ENCODE measurements at regions not wholly inside any gene's neighbourhood (a gene's known extent, or its start where the extent isn't known, plus 50 kb on each side); places are given as distances from the start of the nearest gene placed in this dataset.

DNA sequence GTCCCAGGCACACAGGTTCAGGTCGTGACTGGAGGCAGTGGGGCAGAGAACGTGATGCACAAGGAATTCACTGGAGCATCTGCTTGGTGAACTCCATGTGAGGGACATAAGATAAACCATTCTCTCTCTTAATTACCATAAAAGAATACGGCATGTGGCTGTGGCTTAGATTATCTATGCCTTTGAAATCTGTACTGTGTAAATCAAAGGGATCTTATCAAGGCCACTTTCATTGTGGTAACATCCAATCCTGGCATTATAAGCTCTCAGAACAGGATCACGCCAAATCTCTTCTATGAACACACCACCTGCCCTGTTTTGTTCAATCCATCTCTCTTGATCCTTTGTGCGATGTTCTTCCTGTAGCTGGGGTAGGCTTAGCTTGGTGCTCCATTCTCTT lies 192.3 kb downstream of the SPATA18 start:
- TF ChIP-seq, protein P1, sequence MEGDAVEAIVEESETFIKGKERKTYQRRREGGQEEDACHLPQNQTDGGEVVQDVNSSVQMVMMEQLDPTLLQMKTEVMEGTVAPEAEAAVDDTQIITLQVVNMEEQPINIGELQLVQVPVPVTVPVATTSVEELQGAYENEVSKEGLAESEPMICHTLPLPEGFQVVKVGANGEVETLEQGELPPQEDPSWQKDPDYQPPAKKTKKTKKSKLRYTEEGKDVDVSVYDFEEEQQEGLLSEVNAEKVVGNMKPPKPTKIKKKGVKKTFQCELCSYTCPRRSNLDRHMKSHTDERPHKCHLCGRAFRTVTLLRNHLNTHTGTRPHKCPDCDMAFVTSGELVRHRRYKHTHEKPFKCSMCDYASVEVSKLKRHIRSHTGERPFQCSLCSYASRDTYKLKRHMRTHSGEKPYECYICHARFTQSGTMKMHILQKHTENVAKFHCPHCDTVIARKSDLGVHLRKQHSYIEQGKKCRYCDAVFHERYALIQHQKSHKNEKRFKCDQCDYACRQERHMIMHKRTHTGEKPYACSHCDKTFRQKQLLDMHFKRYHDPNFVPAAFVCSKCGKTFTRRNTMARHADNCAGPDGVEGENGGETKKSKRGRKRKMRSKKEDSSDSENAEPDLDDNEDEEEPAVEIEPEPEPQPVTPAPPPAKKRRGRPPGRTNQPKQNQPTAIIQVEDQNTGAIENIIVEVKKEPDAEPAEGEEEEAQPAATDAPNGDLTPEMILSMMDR (IDR thresholded peaks at IDR 0.05), result no peak
- 96 to 99% methylated on average over 5 of the region's 5 CpGs for WGBS, 2 donors
- intact Hi-C loops (cut with DNase I), result loop anchor here in 3 of 10 donors (10.0 kb wide), 2 partner anchors 111 to 121 kb away; no protein-coding TSS in a partner anchor
- Histone ChIP-seq H3K36me3 (no peaks in the 10 kb centered on the region), H3K4me3 (no peak overlapping the region), H3K4me1 (peaks cover 0 to 35% (median 11%) of the 10 kb centered on the region in 9 donors), H3K27me3 (peaks cover 0 to 8% (median 0%) of the 10 kb centered on the region in 7 donors), H3K27ac (no peak overlapping the region), H3K9me3 (no peaks in the 10 kb centered on the region)
- DNase-seq (no peak), ATAC-seq (no peak)

DNA sequence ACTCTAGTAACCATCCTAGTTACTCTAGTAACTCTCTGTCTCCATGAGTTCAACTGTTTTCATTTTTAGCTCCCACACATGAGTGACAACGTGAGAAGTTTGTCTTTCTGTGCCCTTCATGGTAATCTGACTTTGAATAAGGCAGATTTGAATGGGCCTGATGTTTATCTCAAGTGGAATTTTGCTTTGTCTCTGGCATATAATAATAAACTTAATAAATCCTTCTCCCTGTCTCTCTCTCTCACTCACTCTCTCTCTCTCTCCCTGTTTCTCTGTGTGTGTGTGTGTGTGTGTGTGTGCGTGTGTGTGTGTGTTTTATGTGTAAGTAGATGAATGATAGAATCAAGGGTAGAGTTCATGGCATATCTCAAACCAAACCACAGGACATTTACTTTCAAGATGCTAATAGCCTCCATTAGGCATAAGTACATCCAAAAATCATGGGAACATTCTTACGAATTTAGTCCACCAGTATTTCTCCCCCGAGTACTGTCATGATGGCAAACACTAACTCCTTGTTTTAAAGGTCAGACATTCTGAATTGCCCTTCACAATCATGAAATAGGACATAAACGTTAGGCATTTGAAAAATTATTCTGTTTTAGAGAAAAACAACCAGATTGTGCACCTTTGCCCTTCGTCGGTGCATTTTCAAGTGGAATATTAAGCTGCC lies 193.1 kb downstream of the SPATA18 start:
- Histone ChIP-seq H3K27ac (no peak overlapping the region), H3K4me1 (peaks cover 0 to 41% (median 11%) of the 10 kb centered on the region in 9 donors), H3K27me3 (peaks cover 0 to 8% (median 0%) of the 10 kb centered on the region in 7 donors), H3K36me3 (no peaks in the 10 kb centered on the region), H3K4me3 (no peak overlapping the region), H3K9me3 (no peaks in the 10 kb centered on the region)
- intact Hi-C loops (cut with DNase I), result loop anchor here in 3 of 10 donors (10.0 kb wide), 2 partner anchors 111 to 121 kb away; no protein-coding TSS in a partner anchor
- no peak for DNase-seq
- peak in 3 of 8 donors; percentile 5 to 35 (median 22) for ATAC-seq
- TF ChIP-seq, protein P1 (IDR thresholded peaks at IDR 0.05), result no peak
- 55 to 63% methylated on average over 7 of the region's 7 CpGs for WGBS, 2 donors

DNA sequence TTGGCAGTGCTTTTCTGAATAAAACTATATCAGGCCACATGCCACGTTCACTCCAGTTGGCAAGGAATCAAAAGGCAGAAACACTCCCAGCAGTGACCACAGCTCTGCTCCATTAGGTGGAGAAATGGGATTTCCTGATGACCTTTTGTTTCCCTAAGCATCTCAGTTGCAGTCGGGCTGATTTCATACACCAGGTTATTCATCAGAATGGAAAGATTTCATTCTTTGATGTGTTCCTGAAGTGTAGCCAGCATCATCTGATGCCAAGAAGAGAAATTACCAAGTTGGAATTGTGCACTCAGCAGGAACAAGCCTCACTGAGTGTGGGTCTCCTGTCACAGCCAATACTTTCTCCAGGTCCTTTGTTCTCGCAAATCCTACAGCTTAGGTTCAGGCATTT lies 193.7 kb downstream of the SPATA18 start:
- ATAC-seq, result peak in 7 of 8 donors; percentile 51 to 75 (median 60)
- 39 to 45% methylated on average over 3 of the region's 3 CpGs for WGBS, 2 donors
- Histone ChIP-seq H3K4me3 (no peak overlapping the region), H3K27ac (no peak overlapping the region), H3K9me3 (no peaks in the 10 kb centered on the region), H3K27me3 (peaks cover 0 to 8% (median 0%) of the 10 kb centered on the region in 7 donors), H3K36me3 (no peaks in the 10 kb centered on the region), H3K4me1 (peaks cover 0 to 46% (median 14%) of the 10 kb centered on the region in 9 donors)
- intact Hi-C loops (cut with DNase I), result loop anchor here in 3 of 10 donors (10.0 kb wide), 2 partner anchors 110 to 120 kb away; no protein-coding TSS in a partner anchor
- DNase-seq, result no peak
- TF ChIP-seq, protein P1 (IDR thresholded peaks at IDR 0.05), result no peak

DNA sequence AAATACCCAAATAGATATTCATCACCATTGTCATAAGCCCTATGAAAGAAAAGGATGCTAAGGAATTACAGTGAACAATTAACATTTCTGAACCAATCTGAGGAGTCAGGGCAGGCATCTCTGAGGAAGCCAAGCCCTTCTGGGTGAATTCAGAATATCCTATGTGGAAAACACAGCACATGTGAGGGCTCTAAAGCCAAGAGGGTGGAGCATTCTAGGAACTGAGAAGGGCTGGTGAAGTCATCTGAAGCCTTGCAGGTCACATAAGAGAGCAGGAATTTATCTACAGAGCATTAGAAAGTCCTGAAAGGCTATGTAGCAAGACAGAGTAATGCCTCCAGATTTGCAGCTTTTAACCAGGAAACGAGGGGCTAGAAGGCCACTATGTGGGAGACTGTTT lies 195.7 kb downstream of the SPATA18 start:
- 68 to 70% methylated on average over 1 of the region's 1 CpG for WGBS, 2 donors
- Histone ChIP-seq H3K27ac (no peak overlapping the region), H3K27me3 (peaks cover 0 to 5% (median 0%) of the 10 kb centered on the region in 7 donors), H3K36me3 (no peaks in the 10 kb centered on the region), H3K9me3 (peaks cover 0 to 6% (median 0%) of the 10 kb centered on the region in 11 donors), H3K4me3 (no peak overlapping the region), H3K4me1 (peaks cover 0 to 56% (median 20%) of the 10 kb centered on the region in 9 donors)
- peak in 1 of 8 donors; percentile 50 for ATAC-seq
- DNase-seq, result no peak
- TF ChIP-seq, protein P1 (IDR thresholded peaks at IDR 0.05), result no peak
- intact Hi-C loops (cut with DNase I), result loop anchor here in 3 of 10 donors (10.0 kb wide), 2 partner anchors 108 to 118 kb away; no protein-coding TSS in a partner anchor

Data from heart right ventricle (tissue), 16 donors.